VCaP (cell line): ENCODE measurements at regions not wholly inside any gene's neighbourhood (a gene's known extent, or its start where the extent isn't known, plus 50 kb on each side); places are given as distances from the start of the nearest gene placed in this dataset.
"Not testable (repeated sequence)": the region's sequence is repeated elsewhere in the genome, so short reads cannot be mapped to it uniquely, and the experiment has no call there.

Experiments used
- H3K27ac ChIP-seq: fragments of 450-650 bp; 2 replicates; pipeline ENCODE4 v1.5.1; 2017
- CTCF ChIP-seq: fragments of 450-650 bp; conservative IDR thresholded peaks from 2 replicates; pipeline ENCODE4 v1.5.1; 2017; ENCODE audit warnings: mild to moderate bottlenecking, moderate library complexity

- H3K27ac ChIP-seq: no peak overlapping the region
- no peak for TF ChIP-seq CTCF
Measured at GRCh38 chr6:49233483-49233882, 229.6 kb downstream of the MMUT start.

- no peak for TF ChIP-seq CTCF
- no peak overlapping the region for H3K27ac ChIP-seq
Measured at GRCh38 chr6:49225471-49225870, 237.6 kb downstream of the MMUT start.

- no peak for TF ChIP-seq CTCF
- H3K27ac ChIP-seq: no peak overlapping the region
Measured at GRCh38 chr6:49220293-49220692, 242.8 kb downstream of the MMUT start.

GRCh38 chr6:49205526-49205925 lies 257.5 kb downstream of the MMUT start:
- TF ChIP-seq CTCF: no peak
- no peak overlapping the region for H3K27ac ChIP-seq

- H3K27ac ChIP-seq: no peak overlapping the region
- no peak for TF ChIP-seq CTCF
Measured at GRCh38 chr6:49202924-49203536, 260.0 kb downstream of the MMUT start.

GRCh38 chr6:49198015-49198414 lies 265.0 kb downstream of the MMUT start:
- no peak for TF ChIP-seq CTCF

GRCh38 chr6:49162379-49162778 lies 300.7 kb downstream of the MMUT start:
- not testable (repeated sequence) for H3K27ac ChIP-seq

More at GRCh38 chr6:49198015-49198414, 265.0 kb downstream of the MMUT start:
- H3K27ac ChIP-seq: no peak overlapping the region

- no peak overlapping the region for H3K27ac ChIP-seq
- TF ChIP-seq CTCF: no peak
Measured at GRCh38 chr6:49155316-49155715, 307.7 kb downstream of the MMUT start.
